Natural killer cell (primary cell): ENCODE measurements at regions not wholly inside any gene's neighbourhood (a gene's known extent, or its start where the extent isn't known, plus 50 kb on each side); places are given as distances from the start of the nearest gene placed in this dataset.
"Not testable (repeated sequence)": the region's sequence is repeated elsewhere in the genome, so short reads cannot be mapped to it uniquely, and the experiment has no call there.

Experiments
- ATAC-seq, 3 donors: fragments of 150-1000 bp in 2 of 3; fragments of 200-7000 bp in 1 of 3; cut with Tn5 transposase; 1 replicate in 1 of 3; 2 replicates in 2 of 3; pipeline ENCODE4 v1.10.0; 2021; ENCODE audit warnings: mild to moderate bottlenecking in 2 of 3, moderate library complexity in 2 of 3
- DNase-seq, 2 donors: peaks; one replicate each; pipeline versions ENCODE4 v3.0.0 to v3.0.0-alpha.2; 2013 to 2021; ENCODE audit warnings: mixed read lengths in 1 of 2
- H3K27ac ChIP-seq: one replicate; pipeline ENCODE4 v1.5.1; 2013; ENCODE audit warnings: mild to moderate bottlenecking, low read length
- H3K27me3 ChIP-seq: one replicate; pipeline ENCODE4 v1.6.1; 2013; ENCODE audit warnings: low read length; ENCODE audit not compliant: control insufficient read depth, insufficient read depth
- H3K36me3 ChIP-seq: one replicate; pipeline ENCODE4 v1.6.1; 2013; ENCODE audit warnings: low read length; ENCODE audit not compliant: control insufficient read depth, insufficient read depth
- H3K4me1 ChIP-seq: one replicate; pipeline ENCODE4 v1.6.1; 2013; ENCODE audit warnings: low read length; ENCODE audit not compliant: control insufficient read depth, insufficient read depth
- H3K4me3 ChIP-seq: one replicate; pipeline ENCODE4 v1.5.1; 2013; ENCODE audit warnings: low read length
- H3K9me3 ChIP-seq: one replicate; pipeline ENCODE4 v1.6.1; 2013; ENCODE audit warnings: low read length; ENCODE audit not compliant: control insufficient read depth, insufficient read depth
- H3K27ac Mint-ChIP-seq, 2 donors: one replicate each; pipeline ENCODE4 v1.8.0; 2022; ENCODE audit warnings: mild to moderate bottlenecking in 2 of 2, mixed read lengths in 2 of 2, moderate library complexity in 1 of 2
- H3K27me3 Mint-ChIP-seq, 2 donors: one replicate each; pipeline ENCODE4 v1.8.0; 2022; ENCODE audit warnings: low read depth in 2 of 2, mixed read lengths in 2 of 2
- H3K36me3 Mint-ChIP-seq: one replicate; pipeline ENCODE4 v1.8.0; 2022; ENCODE audit warnings: mixed read lengths
- H3K4me1 Mint-ChIP-seq, 2 donors: one replicate each; pipeline ENCODE4 v1.8.0; 2022; ENCODE audit warnings: mixed read lengths in 2 of 2
- H3K4me3 Mint-ChIP-seq: one replicate; pipeline ENCODE4 v1.8.0; 2022; ENCODE audit warnings: mild to moderate bottlenecking, moderate library complexity, mixed read lengths
- H3K9me3 Mint-ChIP-seq, 2 donors: one replicate each; pipeline ENCODE4 v1.8.0; 2022; ENCODE audit warnings: mixed read lengths in 2 of 2
- WGBS: methylation state at CpG from one replicate; pipeline ENCODE4 v1.1.7; 2013; ENCODE audit warnings: missing lambda C conversion rate; ENCODE audit not compliant: insufficient coverage; 5-methylcytosine and 5-hydroxymethylcytosine counted together
- intact Hi-C: fragments of 100-400 bp; cut with micrococcal nuclease; formaldehyde crosslinking; loops from one replicate; pipeline ENCODE4 v1.14.2; 2022
- TF ChIP-seq, protein P1 (sequence below): fragments of 200-600 bp; IDR thresholded peaks from one replicate; pipeline ENCODE4 v1.8.0; 2022; ENCODE audit warnings: antibody characterized with exemption

- Mint-ChIP-seq H3K36me3 (no peaks in the 10 kb centered on the region), H3K27me3 (no peaks in the 10 kb centered on the region), H3K9me3 (peaks cover 0 to 2% of the 10 kb centered on the region in 2 donors), H3K4me3 (no peak overlapping the region), H3K4me1 (no peaks in the 10 kb centered on the region), H3K27ac (no peak overlapping the region)
- Histone ChIP-seq H3K36me3 (no peaks in the 10 kb centered on the region), H3K27ac (no peak overlapping the region), H3K4me1 (no peaks in the 10 kb centered on the region), H3K4me3 (no peak overlapping the region), H3K9me3 (no peaks in the 10 kb centered on the region), H3K27me3 (no peaks in the 10 kb centered on the region)
- DNase-seq (no peak), ATAC-seq (no peak)
- WGBS = no CpG with 5 or more reads among the region's 3 CpGs
- TF ChIP-seq, protein P1, sequence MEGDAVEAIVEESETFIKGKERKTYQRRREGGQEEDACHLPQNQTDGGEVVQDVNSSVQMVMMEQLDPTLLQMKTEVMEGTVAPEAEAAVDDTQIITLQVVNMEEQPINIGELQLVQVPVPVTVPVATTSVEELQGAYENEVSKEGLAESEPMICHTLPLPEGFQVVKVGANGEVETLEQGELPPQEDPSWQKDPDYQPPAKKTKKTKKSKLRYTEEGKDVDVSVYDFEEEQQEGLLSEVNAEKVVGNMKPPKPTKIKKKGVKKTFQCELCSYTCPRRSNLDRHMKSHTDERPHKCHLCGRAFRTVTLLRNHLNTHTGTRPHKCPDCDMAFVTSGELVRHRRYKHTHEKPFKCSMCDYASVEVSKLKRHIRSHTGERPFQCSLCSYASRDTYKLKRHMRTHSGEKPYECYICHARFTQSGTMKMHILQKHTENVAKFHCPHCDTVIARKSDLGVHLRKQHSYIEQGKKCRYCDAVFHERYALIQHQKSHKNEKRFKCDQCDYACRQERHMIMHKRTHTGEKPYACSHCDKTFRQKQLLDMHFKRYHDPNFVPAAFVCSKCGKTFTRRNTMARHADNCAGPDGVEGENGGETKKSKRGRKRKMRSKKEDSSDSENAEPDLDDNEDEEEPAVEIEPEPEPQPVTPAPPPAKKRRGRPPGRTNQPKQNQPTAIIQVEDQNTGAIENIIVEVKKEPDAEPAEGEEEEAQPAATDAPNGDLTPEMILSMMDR = no peak
- intact Hi-C loops = no loop called here
Observed at GRCh38 chr13:80498433-80498832, 157.5 kb upstream of the SPRY2 start.

DNA sequence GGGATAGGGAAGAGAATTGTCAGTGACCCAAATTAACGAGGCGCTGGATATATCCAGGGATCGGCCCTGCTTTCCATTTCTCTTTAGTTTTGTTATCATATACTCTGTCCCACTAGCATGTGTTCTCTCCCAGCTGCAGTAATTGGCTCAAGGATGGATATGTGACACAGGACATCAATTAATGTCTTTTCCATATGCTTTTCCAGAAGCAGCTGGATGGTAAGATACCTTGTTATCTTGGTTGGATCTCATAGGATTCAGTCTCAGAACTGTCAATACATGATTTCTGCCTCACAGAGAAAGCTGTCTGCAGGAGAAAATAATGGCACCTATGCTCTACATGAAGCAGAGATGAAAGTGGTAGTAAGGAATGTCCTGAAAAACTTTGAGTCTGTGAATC is 157.1 kb upstream of the SPRY2 start:
- ATAC-seq = no peak
- H3K36me3 ChIP-seq = no peaks in the 10 kb centered on the region
- no peaks in the 10 kb centered on the region for H3K4me1 ChIP-seq
- Mint-ChIP-seq H3K4me3 (no peak overlapping the region), H3K27me3 (no peaks in the 10 kb centered on the region), H3K36me3 (no peaks in the 10 kb centered on the region), H3K4me1 (no peaks in the 10 kb centered on the region), H3K27ac (no peak overlapping the region), H3K9me3 (peaks cover 0 to 2% of the 10 kb centered on the region in 2 donors)
- 88% methylated on average over 3 of the region's 3 CpGs for WGBS
- H3K27me3 ChIP-seq = no peaks in the 10 kb centered on the region
- H3K27ac ChIP-seq = no peak overlapping the region
- intact Hi-C loops = no loop called here
- DNase-seq = no peak
- TF ChIP-seq, protein P1 = no peak
- no peaks in the 10 kb centered on the region for H3K9me3 ChIP-seq
- H3K4me3 ChIP-seq = no peak overlapping the region

GRCh38 chr13:80497439-80497838 is 156.5 kb upstream of the SPRY2 start:
- H3K4me1 Mint-ChIP-seq = peaks cover 4% of the 10 kb centered on the region in 2 donors
- Histone ChIP-seq H3K27me3 (no peaks in the 10 kb centered on the region), H3K27ac (no peak overlapping the region), H3K4me3 (no peak overlapping the region), H3K4me1 (no peaks in the 10 kb centered on the region), H3K9me3 (no peaks in the 10 kb centered on the region), H3K36me3 (no peaks in the 10 kb centered on the region)
- H3K27ac Mint-ChIP-seq = no peak overlapping the region
- TF ChIP-seq, protein P1 = no peak
- 89% methylated on average over 1 of the region's 1 CpG for WGBS
- ATAC-seq (no peak), DNase-seq (no peak)
- peaks cover 0 to 2% of the 10 kb centered on the region in 2 donors for H3K9me3 Mint-ChIP-seq
- no peaks in the 10 kb centered on the region for H3K36me3 Mint-ChIP-seq
- no peaks in the 10 kb centered on the region for H3K27me3 Mint-ChIP-seq
- intact Hi-C loops = no loop called here
- no peak overlapping the region for H3K4me3 Mint-ChIP-seq

- H3K9me3 ChIP-seq = no peaks in the 10 kb centered on the region
- Mint-ChIP-seq H3K4me1 (peaks cover 5 to 6% of the 10 kb centered on the region in 2 donors), H3K27ac (no peak overlapping the region), H3K27me3 (no peaks in the 10 kb centered on the region), H3K4me3 (no peak overlapping the region), H3K9me3 (peaks cover 0 to 2% of the 10 kb centered on the region in 2 donors), H3K36me3 (no peaks in the 10 kb centered on the region)
- 90% methylated on average over 5 of the region's 5 CpGs for WGBS
- no peak for ATAC-seq
- H3K27ac ChIP-seq = no peak overlapping the region
- H3K27me3 ChIP-seq = no peaks in the 10 kb centered on the region
- H3K4me1 ChIP-seq = no peaks in the 10 kb centered on the region
- intact Hi-C loops = no loop called here
- no peaks in the 10 kb centered on the region for H3K36me3 ChIP-seq
- no peak overlapping the region for H3K4me3 ChIP-seq
- TF ChIP-seq, protein P1 = no peak
- no peak for DNase-seq
Observed at GRCh38 chr13:80496721-80497397, 155.9 kb upstream of the SPRY2 start.

DNA sequence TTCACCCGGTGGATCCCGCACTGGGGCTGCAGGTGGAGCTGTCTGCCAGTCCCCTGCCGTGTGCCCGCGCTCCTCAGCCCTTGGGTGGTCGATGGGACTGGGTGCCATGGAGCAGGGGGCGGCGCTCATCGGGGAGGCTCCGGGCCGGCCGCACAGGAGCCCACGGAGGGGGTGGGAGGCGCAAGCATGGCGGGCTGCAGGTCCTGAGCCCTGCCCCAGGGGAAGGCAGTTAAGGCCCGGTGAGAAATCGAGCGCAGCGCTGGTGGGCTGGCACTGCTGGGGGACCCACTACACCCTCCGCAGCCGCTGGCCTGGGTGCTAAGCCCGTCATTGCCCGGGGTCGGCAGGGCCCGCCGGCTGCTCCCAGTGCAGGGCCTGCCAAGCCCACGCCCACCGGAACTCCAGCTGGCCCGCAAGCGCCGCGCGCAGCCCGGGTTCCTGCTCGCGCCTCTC is 149.6 kb upstream of the SPRY2 start:
- ATAC-seq, H3K36me3 ChIP-seq, H3K27me3 ChIP-seq, H3K36me3 Mint-ChIP-seq, H3K4me1 ChIP-seq, H3K27ac ChIP-seq, H3K27ac Mint-ChIP-seq, H3K4me3 ChIP-seq, H3K9me3 Mint-ChIP-seq, DNase-seq, H3K27me3 Mint-ChIP-seq, intact Hi-C loops, H3K9me3 ChIP-seq, H3K4me3 Mint-ChIP-seq: not testable (repeated sequence)
- peaks cover 10 to 15% of the 10 kb centered on the region in 2 donors for H3K4me1 Mint-ChIP-seq
- 92% methylated on average over 36 of the region's 36 CpGs for WGBS
